ENCODE measurements at regions not wholly inside any gene's neighbourhood (a gene's known extent, or its start where the extent isn't known, plus 50 kb on each side); places are given as distances from the start of the nearest gene placed in this dataset.

GRCh38 chr2:196535061-196535460, 104.5 kb upstream of the CCDC150 start:
- DNase-seq (ENCODE audit: low spot score): no peak

GRCh38 chr2:196535742-196536141, 103.8 kb upstream of the CCDC150 start:
- DNase-seq (ENCODE audit: low spot score): no peak

GRCh38 chr2:196537311-196537710, 102.2 kb upstream of the CCDC150 start:
- DNase-seq (ENCODE audit: low spot score): no peak

- DNase-seq (ENCODE audit: low spot score): no peak
Observed at GRCh38 chr2:196538189-196538588, 101.3 kb upstream of the CCDC150 start.

GRCh38 chr2:196538646-196539045, 100.9 kb upstream of the CCDC150 start:
- DNase-seq (ENCODE audit: low spot score): no peak

GRCh38 chr2:196544906-196545433, 94.5 kb upstream of the CCDC150 start:
- no peak for DNase-seq (ENCODE audit: low spot score)

DNA sequence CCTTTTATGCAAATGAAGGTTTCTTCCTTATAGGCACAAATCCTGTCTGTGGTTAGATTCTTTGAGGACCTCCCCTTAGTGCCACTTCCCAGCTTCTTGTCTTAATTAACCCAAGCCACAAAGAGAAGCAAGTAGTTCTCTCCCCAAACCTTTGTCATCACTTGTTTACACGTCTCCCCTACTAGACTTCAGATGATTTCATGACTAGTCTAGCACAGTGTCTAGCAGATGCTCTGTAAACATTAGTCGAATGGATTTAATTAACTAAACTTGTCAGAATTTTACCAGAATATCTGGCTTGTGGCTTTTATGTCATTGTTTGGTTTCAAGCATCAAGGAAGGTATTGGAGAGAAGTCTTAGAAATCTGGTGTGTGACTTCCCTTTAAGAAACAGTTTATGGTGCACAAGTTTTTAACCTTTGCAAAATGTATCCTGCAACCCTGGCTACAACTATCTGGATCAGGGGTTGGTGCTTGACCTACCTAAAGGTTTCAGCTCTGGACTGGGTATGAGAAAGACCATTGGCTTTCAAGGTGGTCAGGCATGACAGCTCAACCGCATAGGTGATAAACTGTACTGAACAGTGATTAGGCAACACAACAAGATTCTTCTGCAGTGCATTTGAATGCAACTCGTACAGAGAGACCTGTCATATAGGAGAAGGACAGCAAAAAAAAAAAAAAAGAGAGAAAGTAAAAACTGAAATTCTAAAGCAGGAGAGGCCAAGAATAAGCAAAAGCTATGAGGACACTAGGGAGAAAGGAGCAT, 93.2 kb upstream of the CCDC150 start:
- DNase-seq (ENCODE audit: low spot score): no peak

DNA sequence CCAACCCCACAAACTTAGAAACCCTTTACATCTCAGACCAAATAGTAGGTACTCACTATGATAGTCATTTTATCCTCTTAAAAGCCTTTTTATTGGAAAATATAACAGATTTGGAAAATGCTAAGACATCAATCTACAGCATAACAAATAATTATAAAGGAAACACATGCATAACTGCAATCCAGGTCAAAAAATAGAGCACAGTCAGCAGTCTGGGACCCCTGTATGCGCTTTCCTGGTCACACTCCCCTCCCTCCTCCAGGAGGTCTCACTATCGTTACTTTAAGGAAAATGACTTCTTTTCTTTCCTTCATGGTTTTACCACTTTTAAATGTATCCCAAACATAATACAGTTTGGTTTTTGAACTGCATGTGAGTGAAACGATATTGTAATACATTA, 90.5 kb upstream of the CCDC150 start:
- no peak for DNase-seq (ENCODE audit: low spot score)

- no peak for DNase-seq (ENCODE audit: low spot score)
Observed at GRCh38 chr2:196551014-196551413, 88.5 kb upstream of the CCDC150 start.

GRCh38 chr2:196555161-196555560, 84.4 kb upstream of the CCDC150 start:
- DNase-seq (ENCODE audit: low spot score): no peak

GRCh38 chr2:196555726-196556125, 83.8 kb upstream of the CCDC150 start:
- no peak for DNase-seq (ENCODE audit: low spot score)

GRCh38 chr2:196558497-196558896, 81.0 kb upstream of the CCDC150 start:
- no peak for DNase-seq (ENCODE audit: low spot score)

- DNase-seq (ENCODE audit: low spot score): no peak
Observed at GRCh38 chr2:196563876-196564275, 75.6 kb upstream of the CCDC150 start.

DNA sequence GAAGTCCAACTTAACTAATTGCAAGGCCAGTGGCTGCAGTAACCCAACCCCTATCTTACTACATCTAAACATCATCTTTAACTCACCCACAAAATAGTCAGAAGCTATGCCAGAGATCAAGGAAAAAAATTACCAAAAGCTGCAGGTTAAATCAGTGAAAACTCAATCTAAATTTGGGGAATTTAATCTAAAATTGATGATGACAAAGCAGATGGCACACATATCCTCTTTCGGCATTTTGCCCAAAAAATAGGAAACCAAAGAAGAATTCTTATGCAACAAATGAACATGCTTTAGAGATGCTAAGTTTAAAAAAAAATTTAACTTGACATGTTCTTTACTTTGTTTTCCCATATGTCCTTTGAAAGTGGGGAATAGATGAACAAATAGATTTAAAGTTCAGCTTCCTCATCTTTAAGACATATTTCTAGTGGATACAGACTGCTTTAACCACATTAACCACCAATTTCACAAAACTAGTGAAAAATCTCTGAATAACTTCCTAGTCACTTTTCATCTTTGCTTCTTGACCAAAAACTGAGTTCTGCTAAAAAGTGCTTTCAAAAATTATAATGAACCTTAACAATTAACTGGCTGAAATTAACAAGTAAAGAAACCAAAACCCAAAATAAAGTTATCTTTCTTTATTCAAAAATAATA, 74.3 kb upstream of the CCDC150 start:
- no peak for DNase-seq (ENCODE audit: low spot score)

- DNase-seq (ENCODE audit: low spot score): no peak
Observed at GRCh38 chr2:196565982-196566381, 73.5 kb upstream of the CCDC150 start.

DNA sequence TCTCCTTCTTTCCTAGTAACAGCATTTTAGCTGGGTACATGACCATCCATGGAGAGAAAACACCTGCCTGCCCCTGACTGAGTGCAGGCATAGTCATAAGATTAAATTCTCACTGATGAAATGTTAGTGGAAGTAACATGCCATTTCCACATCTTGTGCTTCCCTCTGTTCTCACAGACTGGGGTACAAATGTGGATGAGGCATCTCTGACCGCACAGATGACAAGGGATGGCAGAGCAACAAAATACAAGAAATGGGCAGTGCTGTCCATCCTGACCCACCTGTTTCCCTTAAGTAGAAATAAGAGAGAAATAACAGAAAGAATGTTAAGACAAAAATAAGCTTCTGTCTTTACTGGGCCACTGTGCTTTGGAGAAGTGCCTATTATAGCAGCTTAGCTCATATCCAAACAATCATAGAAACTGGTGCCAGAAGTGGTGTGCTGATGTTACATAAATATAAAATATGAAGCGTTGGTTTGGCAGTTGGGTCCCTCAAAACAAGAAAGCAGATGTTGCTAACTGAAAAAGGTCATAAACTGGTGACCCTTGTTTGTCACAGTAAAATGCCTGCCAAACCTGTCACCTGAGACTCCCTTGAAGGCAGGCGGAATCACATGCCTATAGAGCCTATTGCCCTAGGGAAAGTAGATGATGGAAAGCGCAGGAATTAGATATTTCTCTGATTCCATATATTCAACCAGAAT, 72.4 kb upstream of the CCDC150 start:
- no peak for DNase-seq (ENCODE audit: low spot score)

DNA sequence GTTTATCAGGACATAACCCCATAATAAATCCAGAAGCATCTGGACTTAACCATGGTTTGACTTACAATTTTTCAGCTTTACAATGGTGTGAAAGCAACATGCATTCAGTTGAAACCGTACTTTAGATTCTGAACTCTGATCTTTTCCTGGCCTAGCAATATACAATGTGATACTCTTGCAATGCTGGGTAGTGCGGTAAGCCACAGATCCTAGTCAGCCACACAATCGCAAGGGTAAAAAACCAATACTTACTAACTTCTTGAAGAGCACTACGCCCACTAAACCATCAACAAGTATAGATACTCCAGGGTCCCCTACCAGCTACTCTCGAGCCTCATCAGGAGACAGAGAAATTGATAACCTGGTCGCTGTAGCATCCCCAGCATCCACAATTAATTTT, 71.0 kb upstream of the CCDC150 start:
- no peak for DNase-seq (ENCODE audit: low spot score)

DNA sequence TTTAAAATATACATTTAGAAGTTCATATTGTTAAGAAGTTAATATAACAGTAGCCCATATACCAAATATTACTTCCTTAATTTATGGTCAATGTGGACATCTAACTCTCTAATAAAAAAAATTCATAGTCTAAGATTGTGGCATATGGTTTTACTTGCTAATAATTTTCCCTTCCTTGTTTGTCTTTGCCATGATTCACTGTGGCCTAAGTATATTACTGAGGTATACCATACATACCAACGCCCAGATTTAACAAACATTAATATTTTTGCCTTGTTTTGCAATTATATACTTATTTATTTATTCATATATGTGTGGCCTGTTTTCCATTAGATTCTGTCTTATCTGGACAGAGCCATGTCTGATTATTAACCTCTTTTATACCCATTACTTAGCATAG, 54.6 kb upstream of the CCDC150 start:
- DNase-seq (ENCODE audit: low spot score): no peak

- DNase-seq (ENCODE audit: low spot score): peak; percentile 40
Observed at GRCh38 chr2:196586511-196586991, 53.0 kb upstream of the CCDC150 start.

DNA sequence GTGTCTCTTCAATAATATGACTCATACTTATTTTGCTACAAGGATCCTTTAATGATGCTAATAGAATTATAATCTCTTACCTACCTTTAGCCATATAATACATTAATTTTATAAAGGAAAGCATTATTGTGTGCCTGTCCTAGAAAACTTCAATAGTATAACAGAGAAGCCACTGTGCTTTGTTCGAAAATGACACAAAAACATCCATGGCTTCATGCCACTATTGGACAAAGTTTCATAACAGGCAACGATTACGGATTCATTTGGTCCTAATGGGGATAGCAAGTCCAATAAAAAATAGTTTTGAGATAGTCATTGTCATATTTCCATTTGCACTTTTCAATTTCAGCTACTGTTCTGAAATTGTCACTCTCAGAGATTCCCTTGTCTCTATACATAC, 52.5 kb upstream of the CCDC150 start:
- DNase-seq (ENCODE audit: low spot score): no peak

DNA sequence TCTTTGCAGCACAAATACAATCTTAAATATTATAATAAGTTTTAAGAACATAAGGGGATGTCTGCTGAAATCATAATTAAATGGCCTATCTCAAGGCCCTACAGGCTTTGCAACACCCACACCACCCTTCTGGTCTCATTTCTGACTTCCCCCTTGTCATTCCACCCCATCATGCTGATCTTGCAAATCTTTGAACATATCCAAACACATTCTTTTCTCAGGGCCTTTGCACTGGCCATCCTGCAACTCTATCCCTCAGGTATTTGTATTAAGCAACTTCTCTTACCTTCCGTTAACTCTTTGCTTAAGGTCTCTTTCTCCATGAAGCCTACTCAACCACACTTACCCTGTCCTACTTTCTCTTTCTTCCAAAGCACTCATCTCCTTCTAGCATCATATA, 51.8 kb upstream of the CCDC150 start:
- DNase-seq (ENCODE audit: low spot score): no peak

DNA sequence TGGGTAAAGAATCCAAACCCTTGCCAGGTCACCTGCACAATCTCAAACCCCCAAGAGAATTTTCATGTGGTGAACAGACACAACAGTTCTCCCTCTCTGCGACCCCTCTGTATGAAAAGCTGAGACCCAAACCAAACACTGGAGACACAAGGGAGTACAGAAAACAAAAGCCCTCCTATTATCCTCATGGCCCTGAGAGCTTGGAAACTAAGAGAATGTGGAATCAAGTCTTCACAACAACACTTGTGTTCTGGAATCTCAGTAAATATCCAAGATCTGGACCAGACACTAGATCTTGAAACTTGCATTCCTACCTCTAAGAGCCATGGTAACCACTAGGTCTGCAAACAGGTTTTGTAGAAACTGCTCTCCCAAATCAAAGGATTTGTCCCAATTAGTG, 50.1 kb upstream of the CCDC150 start:
- DNase-seq (ENCODE audit: low spot score): no peak
